SJSA1 (cell line): ENCODE measurements at regions not wholly inside any gene's neighbourhood (a gene's known extent, or its start where the extent isn't known, plus 50 kb on each side); places are given as distances from the start of the nearest gene placed in this dataset.

Source experiments
- DNase-seq, 2 experiments: peaks; one replicate each; pipeline ENCODE4 v3.0.0-alpha.2; 2015 to 2020; ENCODE audit warnings: low spot score in 2 of 2, low read depth in 1 of 2
- H3K27ac ChIP-seq: fragments of 250-450 bp; sonication (Bioruptor Pico); 2 replicates; pipeline ENCODE4 v1.5.1; 2020; ENCODE audit warnings: mild to moderate bottlenecking, moderate library complexity
- H3K27me3 ChIP-seq: fragments of 250-450 bp; sonication (Bioruptor Pico); replicated peaks from 2 replicates; pipeline ENCODE4 v1.5.1; 2020; ENCODE audit warnings: mild to moderate bottlenecking, moderate library complexity
- H3K36me3 ChIP-seq: fragments of 250-450 bp; sonication (Bioruptor Pico); 2 replicates; pipeline ENCODE4 v1.5.1; 2020; ENCODE audit warnings: mild to moderate bottlenecking
- H3K4me1 ChIP-seq: fragments of 250-450 bp; sonication (Bioruptor Pico); replicated peaks from 2 replicates; pipeline ENCODE4 v1.6.1; 2021; ENCODE audit warnings: mild to moderate bottlenecking
- H3K4me3 ChIP-seq: fragments of 250-450 bp; sonication (Bioruptor Pico); 2 replicates; pipeline ENCODE4 v1.5.1; 2020; ENCODE audit warnings: mild to moderate bottlenecking
- H3K9me3 ChIP-seq: fragments of 250-450 bp; sonication (Bioruptor Pico); replicated peaks from 2 replicates; pipeline ENCODE4 v1.5.1; 2020; ENCODE audit warnings: mild to moderate bottlenecking

DNA sequence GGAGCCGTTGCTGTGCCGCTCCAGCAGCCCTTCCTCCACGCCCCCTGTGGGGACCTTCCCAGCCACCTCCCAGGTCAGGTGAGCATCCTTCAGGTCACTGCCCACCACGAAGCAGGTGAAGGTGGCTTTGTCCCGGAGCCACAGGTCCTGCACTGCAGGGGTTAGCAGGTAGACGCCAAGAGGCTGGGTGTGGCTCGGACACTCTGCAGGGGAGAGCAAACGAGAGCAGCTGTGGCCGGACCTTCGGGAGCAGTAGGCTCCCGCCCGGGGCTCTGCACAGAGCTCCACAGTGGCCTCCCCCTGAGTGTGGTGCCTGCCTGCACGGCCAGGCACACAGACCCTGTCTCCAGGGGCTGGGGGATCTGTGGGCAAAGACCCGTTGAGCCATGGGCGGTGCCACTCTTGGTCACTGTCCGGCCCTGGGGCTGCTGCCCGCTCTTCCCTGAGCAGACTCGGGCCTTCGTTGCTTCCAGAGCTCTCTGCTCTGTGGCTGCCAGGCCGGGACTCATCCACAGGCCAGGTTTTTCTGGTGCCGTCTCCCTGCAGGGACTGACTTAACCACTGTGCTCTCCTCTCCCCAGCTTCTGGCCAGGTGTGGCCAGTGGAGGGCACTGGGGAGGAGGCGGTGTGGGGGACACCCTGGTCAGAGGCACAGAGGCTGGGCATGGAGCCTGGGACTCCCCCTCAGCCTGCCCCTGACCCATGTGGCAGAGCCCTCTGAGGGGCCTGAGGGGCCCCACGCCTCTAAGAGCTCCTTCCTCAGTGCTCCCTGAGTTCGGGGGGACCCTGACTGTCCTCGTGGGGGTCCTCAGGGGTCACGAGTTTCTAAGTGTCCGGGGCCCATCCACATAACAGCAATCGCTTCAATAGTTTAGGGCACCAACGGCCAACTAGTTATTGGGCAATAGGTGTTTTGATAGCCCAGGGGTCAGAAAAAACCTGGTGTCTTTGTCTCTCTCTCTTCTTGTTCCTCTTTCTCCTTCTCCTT is 314.9 kb downstream of the TMEM121 start:
- Histone ChIP-seq H3K4me3 (no peak overlapping the region), H3K27ac (no peak overlapping the region), H3K9me3 (no peaks in the 10 kb centered on the region), H3K27me3 (no peaks in the 10 kb centered on the region), H3K4me1 (no peaks in the 10 kb centered on the region), H3K36me3 (no peaks in the 10 kb centered on the region)
- DNase-seq, result peak in 1 of 2 experiments; percentile 30

DNA sequence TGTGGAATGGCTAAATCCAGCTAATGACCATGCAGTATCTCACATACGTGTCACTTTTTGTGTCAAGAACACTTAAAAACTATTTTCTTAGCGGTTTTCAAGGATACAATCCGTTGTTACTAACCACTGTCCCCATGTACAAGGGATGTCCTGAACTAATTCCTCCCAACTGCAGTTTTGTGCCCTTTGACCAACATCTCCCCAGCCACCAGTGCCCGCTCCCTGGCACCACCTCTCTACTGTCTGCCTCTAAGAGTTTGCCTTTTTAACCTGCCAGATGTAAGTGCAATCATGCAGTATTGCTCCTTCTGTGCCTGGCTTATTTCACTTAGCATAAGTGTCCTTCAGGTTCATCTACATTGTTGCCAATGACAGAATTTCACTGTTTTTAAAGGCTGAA is 315.7 kb downstream of the TMEM121 start:
- H3K9me3 ChIP-seq, result no peaks in the 10 kb centered on the region
- no peak overlapping the region for H3K27ac ChIP-seq
- no peaks in the 10 kb centered on the region for H3K4me1 ChIP-seq
- H3K36me3 ChIP-seq, result no peaks in the 10 kb centered on the region
- H3K4me3 ChIP-seq, result no peak overlapping the region
- no peak for DNase-seq
- H3K27me3 ChIP-seq, result no peaks in the 10 kb centered on the region

DNA sequence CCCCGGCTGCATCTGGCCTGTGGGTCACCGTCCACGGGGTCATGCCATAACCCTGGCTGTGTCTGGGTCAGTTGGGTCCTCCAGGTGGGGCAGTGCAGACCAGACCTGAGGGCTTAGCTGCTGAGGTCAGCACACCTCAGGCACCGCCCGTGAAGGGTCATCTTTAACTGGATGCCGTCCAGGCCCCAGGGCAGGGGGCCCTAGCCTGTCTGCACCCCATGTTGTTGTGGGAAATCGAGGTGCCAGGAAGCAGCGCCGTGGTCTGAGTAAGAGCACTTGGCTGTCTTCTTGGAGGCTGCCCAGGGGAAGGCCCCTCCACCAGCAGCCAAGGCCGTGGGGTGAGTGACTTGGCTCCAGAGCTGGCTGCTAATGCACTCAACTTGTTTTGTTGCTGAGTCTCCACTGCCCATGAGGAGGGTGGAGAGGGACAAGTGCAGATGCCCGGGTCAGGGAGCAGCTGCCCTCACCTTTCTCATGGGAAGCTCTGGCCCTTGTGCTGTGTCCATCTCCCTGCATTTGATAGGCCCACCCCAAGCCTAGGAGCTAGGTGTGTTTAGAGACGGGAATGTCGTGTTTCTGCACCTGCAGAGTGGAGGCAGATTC is 317.2 kb downstream of the TMEM121 start:
- no peaks in the 10 kb centered on the region for H3K9me3 ChIP-seq
- H3K27me3 ChIP-seq, result no peaks in the 10 kb centered on the region
- no peak overlapping the region for H3K4me3 ChIP-seq
- H3K36me3 ChIP-seq, result no peaks in the 10 kb centered on the region
- H3K27ac ChIP-seq, result no peak overlapping the region
- no peaks in the 10 kb centered on the region for H3K4me1 ChIP-seq
- DNase-seq, result no peak

DNA sequence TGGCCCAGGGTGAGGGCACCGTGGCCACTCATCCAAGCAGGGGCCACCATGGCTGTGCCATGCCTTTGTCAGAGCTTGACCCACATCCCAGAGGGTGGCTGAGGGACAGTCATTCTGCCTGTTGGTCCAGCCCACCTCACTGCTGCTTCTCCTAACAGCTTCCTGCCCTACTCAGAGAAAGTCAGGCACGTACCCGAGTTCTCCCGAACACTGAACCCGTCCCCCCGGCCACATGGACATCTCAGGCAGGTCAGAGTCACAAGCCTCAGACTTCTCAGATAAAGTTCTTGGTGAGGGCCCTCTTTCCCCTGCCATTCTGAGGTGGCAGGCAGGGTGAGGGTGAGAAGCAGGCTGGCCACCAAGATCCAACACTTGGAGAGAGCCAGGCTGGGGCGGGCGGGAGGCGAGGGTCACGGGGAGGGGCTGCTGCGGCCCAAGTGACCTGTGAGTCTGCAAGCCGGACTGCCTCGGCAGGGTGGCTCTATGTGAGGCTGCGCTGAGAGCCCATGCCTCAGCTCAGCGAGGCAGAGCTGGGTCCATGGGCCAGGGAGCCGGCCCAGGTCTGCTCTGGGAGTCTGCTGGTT is 317.8 kb downstream of the TMEM121 start:
- Histone ChIP-seq H3K4me3 (no peak overlapping the region), H3K27ac (no peak overlapping the region), H3K27me3 (no peaks in the 10 kb centered on the region), H3K36me3 (no peaks in the 10 kb centered on the region), H3K4me1 (no peaks in the 10 kb centered on the region), H3K9me3 (no peaks in the 10 kb centered on the region)
- DNase-seq, result peak in 1 of 2 experiments; percentile 26

DNA sequence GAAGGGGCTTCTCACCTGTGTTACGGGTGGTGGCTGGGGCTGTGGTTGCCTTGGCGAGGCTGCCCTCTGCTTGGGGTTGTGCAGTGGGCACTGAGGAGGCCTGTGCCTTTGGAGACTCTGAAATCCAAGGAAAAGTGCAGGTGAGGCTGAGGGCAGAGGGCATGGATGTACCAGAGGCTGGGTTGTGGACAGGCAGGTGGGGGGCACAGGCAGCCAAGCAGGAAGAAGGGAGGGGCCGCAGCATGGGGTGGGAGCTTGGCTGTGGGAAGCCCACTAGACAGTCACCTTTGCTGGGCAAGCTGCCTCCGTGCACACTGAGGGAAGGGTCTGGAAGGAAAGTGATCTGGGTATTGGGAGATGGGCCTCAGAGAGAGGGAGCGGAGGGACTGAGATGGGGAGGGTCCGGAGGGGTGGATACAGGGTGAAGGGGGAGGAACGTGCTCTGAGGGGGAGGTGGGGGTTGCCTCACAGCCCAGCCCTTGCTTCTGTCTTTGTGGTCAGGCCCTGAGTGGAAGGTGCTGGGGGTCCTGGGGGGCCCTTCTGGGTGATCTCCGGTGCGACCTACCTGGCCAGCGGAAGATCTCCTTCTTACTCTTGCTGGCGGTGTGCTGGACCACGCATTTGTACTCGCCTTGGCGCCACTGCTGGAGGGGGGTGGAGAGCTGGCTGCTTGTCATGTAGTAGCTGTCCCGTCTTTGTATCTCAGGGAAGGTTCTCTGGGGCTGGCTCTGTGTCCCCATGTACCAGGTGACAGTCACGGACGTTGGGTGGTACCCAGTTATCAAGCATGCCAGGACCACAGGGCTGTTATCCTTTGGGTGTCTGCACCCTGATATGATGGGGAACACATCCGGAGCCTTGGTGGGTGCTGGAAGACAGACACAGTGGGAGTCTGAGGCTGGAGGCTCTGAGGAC is 318.7 kb downstream of the TMEM121 start:
- Histone ChIP-seq H3K27ac (no peak overlapping the region), H3K9me3 (no peaks in the 10 kb centered on the region), H3K36me3 (no peaks in the 10 kb centered on the region), H3K4me3 (no peak overlapping the region), H3K27me3 (no peaks in the 10 kb centered on the region), H3K4me1 (no peaks in the 10 kb centered on the region)
- peak in 1 of 2 experiments; percentile 34 for DNase-seq

DNA sequence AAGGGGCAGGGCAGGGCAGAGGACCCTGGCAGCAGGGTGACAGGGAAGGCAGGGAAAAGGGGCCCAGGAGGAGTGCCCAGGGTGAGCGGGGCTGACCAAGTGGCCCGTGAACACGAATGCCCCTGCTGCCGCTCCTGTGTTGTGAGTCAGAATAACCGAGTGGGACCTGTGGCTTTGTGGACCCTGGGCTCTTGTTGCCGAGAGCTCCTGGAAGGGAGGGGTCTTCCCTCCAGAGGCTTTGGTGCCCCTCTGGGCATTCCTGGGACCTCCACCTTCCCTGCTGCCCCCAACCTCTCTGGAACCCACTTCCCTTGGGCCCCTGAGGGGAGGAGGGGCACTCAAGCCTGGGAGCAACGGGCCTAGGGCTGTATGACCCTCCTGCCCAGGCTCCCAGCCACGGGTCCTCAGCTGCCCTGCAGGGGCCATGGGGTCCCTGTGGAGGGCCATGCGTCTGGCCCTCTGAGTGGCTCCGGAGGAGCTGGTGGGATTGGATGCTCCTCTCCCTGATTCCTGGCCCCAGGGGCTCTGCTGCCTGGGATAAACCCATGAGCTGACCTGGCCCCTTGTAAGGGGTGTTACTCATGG is 319.4 kb downstream of the TMEM121 start:
- Histone ChIP-seq H3K36me3 (no peaks in the 10 kb centered on the region), H3K4me3 (no peak overlapping the region), H3K27ac (no peak overlapping the region), H3K4me1 (no peaks in the 10 kb centered on the region), H3K9me3 (no peaks in the 10 kb centered on the region), H3K27me3 (no peaks in the 10 kb centered on the region)
- no peak for DNase-seq

DNA sequence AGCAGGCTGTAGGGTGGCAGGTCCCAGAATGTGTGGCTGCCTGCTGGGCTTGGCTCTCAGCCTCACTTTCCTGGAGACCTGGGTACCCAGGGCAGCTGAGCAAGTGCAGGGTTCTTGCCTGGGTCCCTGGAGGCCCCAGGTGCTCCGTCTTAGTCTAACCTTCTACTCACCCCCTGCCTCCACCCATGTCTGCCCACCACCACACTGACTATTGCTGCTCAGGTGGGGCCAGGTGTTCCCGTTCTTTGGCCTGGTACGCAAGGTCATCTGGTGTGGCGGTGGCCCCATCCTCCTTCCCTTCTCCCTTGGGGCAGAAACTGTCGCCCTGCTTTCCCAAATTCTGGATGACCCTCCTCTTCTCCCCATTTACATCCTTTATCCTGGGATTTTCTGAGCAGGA is 319.9 kb downstream of the TMEM121 start:
- H3K27ac ChIP-seq, result no peak overlapping the region
- H3K4me3 ChIP-seq, result no peak overlapping the region
- DNase-seq, result peak in 1 of 2 experiments; percentile 35
- no peaks in the 10 kb centered on the region for H3K4me1 ChIP-seq
- H3K9me3 ChIP-seq, result no peaks in the 10 kb centered on the region
- no peaks in the 10 kb centered on the region for H3K36me3 ChIP-seq
- no peaks in the 10 kb centered on the region for H3K27me3 ChIP-seq

DNA sequence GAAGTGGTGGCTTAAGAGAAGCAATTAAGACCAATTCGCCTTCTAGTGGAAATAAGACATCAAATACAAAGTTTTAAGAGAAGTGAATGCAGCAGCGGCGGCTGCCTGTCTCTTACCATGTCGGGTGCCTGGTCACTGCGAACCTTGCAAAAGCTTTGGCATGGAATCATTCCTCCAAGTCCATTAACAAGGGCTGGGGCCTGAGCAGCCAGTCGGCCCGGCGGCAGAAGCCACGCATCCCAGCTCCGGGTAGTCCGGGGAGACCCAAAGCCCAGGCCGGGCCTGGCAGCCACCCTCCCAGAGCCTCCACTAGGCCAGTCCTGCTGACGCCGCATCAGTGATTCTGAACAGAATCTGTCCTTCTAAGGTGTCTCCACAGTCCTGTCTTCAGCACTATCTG is 321.0 kb downstream of the TMEM121 start:
- H3K9me3 ChIP-seq, result no peaks in the 10 kb centered on the region
- no peaks in the 10 kb centered on the region for H3K4me1 ChIP-seq
- H3K36me3 ChIP-seq, result no peaks in the 10 kb centered on the region
- H3K27ac ChIP-seq, result no peak overlapping the region
- H3K4me3 ChIP-seq, result no peak overlapping the region
- DNase-seq, result no peak
- no peaks in the 10 kb centered on the region for H3K27me3 ChIP-seq

DNA sequence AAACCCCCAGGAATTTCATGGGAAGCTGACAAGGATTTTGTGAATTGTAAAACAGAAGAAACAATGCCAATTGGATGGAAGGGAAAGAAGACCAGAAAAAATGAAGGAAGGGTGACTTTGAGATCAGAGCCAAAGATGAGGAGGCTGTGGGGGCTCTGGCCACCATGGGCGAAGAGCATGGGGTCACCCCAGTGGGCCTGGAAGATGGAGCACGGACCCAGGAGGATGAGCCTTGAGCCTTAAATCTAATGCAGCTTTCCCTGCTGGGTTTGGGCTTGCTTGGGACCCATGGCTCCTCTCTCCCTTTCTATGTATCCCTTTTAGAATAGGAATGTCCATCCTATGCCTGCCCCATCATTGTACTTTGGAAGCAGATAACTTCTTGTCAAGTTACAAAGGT is 322.2 kb downstream of the TMEM121 start:
- DNase-seq, result no peak
- no peak overlapping the region for H3K4me3 ChIP-seq
- no peaks in the 10 kb centered on the region for H3K36me3 ChIP-seq
- no peak overlapping the region for H3K27ac ChIP-seq
- H3K4me1 ChIP-seq, result no peaks in the 10 kb centered on the region
- H3K9me3 ChIP-seq, result no peaks in the 10 kb centered on the region; the same call in 1 of the 2 replicates
- no peaks in the 10 kb centered on the region for H3K27me3 ChIP-seq

DNA sequence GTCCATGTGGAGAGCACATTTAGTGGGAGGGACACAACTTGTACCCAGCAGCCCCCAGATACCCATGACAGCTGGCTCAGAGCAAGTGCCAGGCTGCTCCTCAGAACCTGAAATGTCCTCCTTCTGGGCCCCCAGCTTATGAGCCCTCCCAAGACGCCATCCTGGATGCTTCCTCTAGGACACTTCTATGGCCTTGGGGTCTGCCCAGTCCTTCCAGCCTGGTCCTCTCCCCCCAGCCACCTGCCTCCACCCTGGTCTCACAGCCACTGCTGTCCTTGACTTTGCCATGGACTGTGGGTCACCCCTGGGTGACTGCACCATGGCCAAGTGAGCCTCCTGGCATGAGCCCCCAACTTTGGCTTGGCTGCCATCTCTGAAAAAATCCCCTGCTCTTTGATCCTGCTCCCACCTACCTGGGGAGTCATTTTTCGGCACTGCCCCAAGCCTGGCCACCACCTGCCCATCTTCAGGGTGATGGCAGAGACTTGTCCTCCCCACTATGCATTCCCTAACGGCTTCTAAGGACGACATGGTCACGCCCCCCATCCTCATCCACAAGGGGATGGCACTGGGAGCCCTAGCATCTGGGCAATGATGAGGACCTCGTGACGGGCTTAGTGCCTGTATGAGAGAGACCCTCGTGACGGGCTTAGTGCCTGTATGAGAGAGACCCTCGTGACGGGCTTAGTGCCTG is 323.7 kb downstream of the TMEM121 start:
- DNase-seq, result peak in 1 of 2 experiments; percentile 27
- Histone ChIP-seq H3K4me1 (no peaks in the 10 kb centered on the region), H3K27ac (no peak overlapping the region), H3K36me3 (no peaks in the 10 kb centered on the region), H3K9me3 (peaks cover 2% of the 10 kb centered on the region; the same call in 1 of the 2 replicates), H3K4me3 (no peak overlapping the region), H3K27me3 (no peaks in the 10 kb centered on the region)

DNA sequence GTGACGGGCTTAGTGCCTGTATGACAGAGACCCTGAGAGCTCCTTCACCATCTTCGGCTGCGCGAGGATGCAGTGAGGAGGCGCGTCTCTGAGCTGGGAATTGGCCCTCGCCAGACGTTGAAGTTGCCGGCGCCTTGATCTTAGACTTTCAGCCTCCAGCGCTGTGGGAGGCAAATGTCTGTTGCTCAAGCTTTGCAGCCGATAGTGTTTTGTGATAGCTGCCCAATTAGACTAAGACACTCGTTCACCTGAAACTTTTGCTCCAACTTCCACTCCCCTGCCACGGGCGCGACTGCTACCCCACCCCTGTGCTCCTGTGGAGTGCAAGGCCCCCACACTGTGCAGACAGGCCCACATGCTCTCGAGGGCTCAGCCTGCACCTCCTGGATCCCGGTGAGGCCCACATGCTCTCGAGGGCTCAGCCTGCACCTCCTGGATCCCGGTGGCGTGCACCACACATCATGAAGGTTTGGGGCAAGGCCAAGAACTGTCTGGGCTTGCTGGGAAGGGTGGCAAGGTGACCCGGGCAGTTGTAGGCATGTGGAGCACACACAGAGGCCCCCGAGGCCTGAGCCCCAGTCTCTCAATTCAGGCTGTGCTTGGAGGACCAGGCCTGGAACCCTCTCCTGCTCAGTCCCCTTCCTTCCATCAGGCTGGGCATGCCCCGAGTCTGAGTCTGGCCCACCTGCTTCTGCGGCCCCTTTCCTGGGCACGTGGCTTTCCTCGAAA is 324.6 kb downstream of the TMEM121 start:
- Histone ChIP-seq H3K9me3 (peaks cover 5% of the 10 kb centered on the region; the same call in 1 of the 2 replicates), H3K27ac (no peak overlapping the region), H3K4me3 (no peak overlapping the region), H3K36me3 (no peaks in the 10 kb centered on the region), H3K4me1 (no peaks in the 10 kb centered on the region), H3K27me3 (no peaks in the 10 kb centered on the region)
- peak in 1 of 2 experiments; percentile 33 for DNase-seq

DNA sequence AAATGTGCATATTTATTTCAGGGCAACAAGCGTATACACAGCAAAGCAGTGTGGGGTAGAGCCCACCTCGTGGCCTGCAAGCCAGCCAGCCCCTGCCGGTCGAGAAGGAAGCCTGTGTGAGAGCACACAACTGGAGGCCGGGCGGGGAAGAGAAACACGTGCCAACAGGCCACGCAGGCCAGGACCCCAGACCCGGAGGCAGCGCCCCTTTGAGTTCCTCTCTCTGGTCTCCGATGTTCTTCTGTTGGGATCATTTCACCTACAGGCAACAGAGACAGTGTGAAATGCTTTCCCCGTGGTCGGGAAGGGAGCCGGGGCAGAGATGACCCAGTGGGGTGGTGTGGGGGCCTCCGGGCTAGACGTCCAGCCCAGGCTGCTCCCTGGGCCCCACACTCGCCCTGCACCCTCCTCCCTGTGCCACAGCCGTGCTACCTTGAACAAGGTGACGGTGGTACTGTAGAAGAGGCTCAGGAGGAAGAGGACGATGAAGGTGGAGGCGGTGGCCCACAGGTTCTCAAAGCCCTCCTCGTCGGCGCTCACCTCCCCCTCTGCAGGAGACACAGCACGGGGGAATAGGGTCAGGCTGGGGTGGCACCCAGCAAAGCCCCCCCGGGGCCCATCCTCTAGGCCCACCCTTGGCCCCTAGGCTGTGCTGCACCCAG is 325.5 kb downstream of the TMEM121 start:
- no peak for DNase-seq
- no peak overlapping the region for H3K4me3 ChIP-seq
- no peaks in the 10 kb centered on the region for H3K4me1 ChIP-seq
- H3K9me3 ChIP-seq, result peaks cover 5% of the 10 kb centered on the region; the same call in 1 of the 2 replicates
- no peak overlapping the region for H3K27ac ChIP-seq
- no peaks in the 10 kb centered on the region for H3K36me3 ChIP-seq
- no peaks in the 10 kb centered on the region for H3K27me3 ChIP-seq
